ENCODE measurements at regions not wholly inside any gene's neighbourhood (a gene's known extent, or its start where the extent isn't known, plus 50 kb on each side); places are given as distances from the start of the nearest gene placed in this dataset.

DNA sequence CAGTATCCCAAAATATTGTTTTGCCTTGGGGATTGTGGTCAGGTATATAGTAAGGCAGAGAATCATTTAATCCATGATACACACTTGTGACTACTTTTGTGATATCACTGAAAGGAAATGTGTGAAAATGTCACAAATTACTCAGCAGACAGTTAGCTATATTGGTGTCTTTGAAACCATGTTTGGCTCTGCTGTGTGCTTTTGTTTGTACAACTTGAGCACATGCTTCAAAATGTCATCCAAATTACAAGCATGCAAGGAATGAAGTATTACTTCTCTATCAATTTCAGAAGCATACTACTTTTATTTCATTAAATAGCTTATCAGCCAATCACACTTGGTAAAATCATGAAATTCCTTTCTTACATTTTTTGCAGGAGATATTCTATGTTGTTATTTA, 619.0 kb upstream of the AGTR1 start:
- TF ChIP-seq, protein P1, sequence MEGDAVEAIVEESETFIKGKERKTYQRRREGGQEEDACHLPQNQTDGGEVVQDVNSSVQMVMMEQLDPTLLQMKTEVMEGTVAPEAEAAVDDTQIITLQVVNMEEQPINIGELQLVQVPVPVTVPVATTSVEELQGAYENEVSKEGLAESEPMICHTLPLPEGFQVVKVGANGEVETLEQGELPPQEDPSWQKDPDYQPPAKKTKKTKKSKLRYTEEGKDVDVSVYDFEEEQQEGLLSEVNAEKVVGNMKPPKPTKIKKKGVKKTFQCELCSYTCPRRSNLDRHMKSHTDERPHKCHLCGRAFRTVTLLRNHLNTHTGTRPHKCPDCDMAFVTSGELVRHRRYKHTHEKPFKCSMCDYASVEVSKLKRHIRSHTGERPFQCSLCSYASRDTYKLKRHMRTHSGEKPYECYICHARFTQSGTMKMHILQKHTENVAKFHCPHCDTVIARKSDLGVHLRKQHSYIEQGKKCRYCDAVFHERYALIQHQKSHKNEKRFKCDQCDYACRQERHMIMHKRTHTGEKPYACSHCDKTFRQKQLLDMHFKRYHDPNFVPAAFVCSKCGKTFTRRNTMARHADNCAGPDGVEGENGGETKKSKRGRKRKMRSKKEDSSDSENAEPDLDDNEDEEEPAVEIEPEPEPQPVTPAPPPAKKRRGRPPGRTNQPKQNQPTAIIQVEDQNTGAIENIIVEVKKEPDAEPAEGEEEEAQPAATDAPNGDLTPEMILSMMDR (IDR thresholded peaks at IDR 0.05) = no peak
- TF ChIP-seq POLR2A (IDR thresholded peaks at IDR 0.05) = no peak
